GM12874 (cell line): ENCODE measurements at regions not wholly inside any gene's neighbourhood (a gene's known extent, or its start where the extent isn't known, plus 50 kb on each side); places are given as distances from the start of the nearest gene placed in this dataset.
A peak's percentile ranks its signal among the peaks of the same experiment; 100 is the strongest.

Experiments used
- CTCF ChIP-seq: IDR thresholded peaks from 2 replicates; pipeline ENCODE4 v1.5.1; 2011; ENCODE audit warnings: low read depth, mild to moderate bottlenecking, control low read depth, low read length, moderate library complexity; ENCODE audit not compliant: insufficient read depth

- no peak for TF ChIP-seq CTCF
Measured at GRCh38 chr5:51991940-51992339, 608.7 kb downstream of the ISL1 start.

GRCh38 chr5:51995773-51996306 is 612.6 kb downstream of the ISL1 start:
- TF ChIP-seq CTCF = no peak

GRCh38 chr5:51996356-51996861 is 613.2 kb downstream of the ISL1 start:
- no peak for TF ChIP-seq CTCF

GRCh38 chr5:51997500-51997899 is 614.3 kb downstream of the ISL1 start:
- TF ChIP-seq CTCF = no peak

GRCh38 chr5:51997949-51998348 is 614.7 kb downstream of the ISL1 start:
- no peak for TF ChIP-seq CTCF

GRCh38 chr5:52007230-52007858 is 624.1 kb downstream of the ISL1 start:
- peak; percentile 40; the same call in 1 of the 2 replicates for TF ChIP-seq CTCF

- no peak for TF ChIP-seq CTCF
Measured at GRCh38 chr5:52010454-52010853, 627.2 kb downstream of the ISL1 start.
